ENCODE measurements at regions not wholly inside any gene's neighbourhood (a gene's known extent, or its start where the extent isn't known, plus 50 kb on each side); places are given as distances from the start of the nearest gene placed in this dataset.

DNA sequence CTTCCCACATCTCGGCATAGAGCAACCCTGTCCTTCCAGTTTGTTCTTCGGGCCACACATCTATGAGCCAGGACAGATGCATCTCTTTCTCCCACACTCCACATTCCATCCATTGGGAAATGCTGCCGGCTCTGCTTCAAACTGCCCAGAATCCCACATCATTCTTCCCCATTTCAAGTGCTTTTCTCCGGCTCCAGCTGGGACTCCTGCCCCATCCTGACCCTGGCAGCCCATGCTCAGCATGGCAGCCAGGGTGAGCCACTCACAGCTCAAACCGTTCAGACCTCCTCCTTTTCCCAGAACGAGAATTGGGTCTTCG is 132.8 kb upstream of the SDK2 start:
- TF ChIP-seq RHOXF2B (CRISPR knock-in tag; conservative IDR thresholded peaks at IDR 0.05) (no peak), POLR2B (IDR thresholded peaks at IDR 0.05; ENCODE audit: low read depth, partially characterized antibody) (no peak), SREBF1 (IDR thresholded peaks at IDR 0.05; ENCODE audit: borderline replicate concordance, low read depth, low read length) (no peak), POLR2AphosphoS2 (IDR thresholded peaks at IDR 0.05; ENCODE audit: low read length) (no peak), POLR2A (conservative IDR thresholded peaks at IDR 0.05) (no peak), MBD2 (IDR thresholded peaks at IDR 0.05; ENCODE audit: borderline replicate concordance, low read depth) (no peak), SP2 (IDR thresholded peaks at IDR 0.05; ENCODE audit: extremely low read depth, low read depth, low read length, poor library complexity, severe bottlenecking) (no peak), ZNF3 (CRISPR knock-in tag; IDR thresholded peaks at IDR 0.05) (no peak)
- TF ChIP-seq, protein P1, sequence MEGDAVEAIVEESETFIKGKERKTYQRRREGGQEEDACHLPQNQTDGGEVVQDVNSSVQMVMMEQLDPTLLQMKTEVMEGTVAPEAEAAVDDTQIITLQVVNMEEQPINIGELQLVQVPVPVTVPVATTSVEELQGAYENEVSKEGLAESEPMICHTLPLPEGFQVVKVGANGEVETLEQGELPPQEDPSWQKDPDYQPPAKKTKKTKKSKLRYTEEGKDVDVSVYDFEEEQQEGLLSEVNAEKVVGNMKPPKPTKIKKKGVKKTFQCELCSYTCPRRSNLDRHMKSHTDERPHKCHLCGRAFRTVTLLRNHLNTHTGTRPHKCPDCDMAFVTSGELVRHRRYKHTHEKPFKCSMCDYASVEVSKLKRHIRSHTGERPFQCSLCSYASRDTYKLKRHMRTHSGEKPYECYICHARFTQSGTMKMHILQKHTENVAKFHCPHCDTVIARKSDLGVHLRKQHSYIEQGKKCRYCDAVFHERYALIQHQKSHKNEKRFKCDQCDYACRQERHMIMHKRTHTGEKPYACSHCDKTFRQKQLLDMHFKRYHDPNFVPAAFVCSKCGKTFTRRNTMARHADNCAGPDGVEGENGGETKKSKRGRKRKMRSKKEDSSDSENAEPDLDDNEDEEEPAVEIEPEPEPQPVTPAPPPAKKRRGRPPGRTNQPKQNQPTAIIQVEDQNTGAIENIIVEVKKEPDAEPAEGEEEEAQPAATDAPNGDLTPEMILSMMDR (IDR thresholded peaks at IDR 0.05 in 2 of 3, conservative IDR thresholded peaks at IDR 0.05 in 1 of 3; ENCODE audit: insufficient read depth in 2 of 3, low read depth in 1 of 3, low read length in 3 of 3), result no peak
- TF ChIP-seq, protein P2, sequence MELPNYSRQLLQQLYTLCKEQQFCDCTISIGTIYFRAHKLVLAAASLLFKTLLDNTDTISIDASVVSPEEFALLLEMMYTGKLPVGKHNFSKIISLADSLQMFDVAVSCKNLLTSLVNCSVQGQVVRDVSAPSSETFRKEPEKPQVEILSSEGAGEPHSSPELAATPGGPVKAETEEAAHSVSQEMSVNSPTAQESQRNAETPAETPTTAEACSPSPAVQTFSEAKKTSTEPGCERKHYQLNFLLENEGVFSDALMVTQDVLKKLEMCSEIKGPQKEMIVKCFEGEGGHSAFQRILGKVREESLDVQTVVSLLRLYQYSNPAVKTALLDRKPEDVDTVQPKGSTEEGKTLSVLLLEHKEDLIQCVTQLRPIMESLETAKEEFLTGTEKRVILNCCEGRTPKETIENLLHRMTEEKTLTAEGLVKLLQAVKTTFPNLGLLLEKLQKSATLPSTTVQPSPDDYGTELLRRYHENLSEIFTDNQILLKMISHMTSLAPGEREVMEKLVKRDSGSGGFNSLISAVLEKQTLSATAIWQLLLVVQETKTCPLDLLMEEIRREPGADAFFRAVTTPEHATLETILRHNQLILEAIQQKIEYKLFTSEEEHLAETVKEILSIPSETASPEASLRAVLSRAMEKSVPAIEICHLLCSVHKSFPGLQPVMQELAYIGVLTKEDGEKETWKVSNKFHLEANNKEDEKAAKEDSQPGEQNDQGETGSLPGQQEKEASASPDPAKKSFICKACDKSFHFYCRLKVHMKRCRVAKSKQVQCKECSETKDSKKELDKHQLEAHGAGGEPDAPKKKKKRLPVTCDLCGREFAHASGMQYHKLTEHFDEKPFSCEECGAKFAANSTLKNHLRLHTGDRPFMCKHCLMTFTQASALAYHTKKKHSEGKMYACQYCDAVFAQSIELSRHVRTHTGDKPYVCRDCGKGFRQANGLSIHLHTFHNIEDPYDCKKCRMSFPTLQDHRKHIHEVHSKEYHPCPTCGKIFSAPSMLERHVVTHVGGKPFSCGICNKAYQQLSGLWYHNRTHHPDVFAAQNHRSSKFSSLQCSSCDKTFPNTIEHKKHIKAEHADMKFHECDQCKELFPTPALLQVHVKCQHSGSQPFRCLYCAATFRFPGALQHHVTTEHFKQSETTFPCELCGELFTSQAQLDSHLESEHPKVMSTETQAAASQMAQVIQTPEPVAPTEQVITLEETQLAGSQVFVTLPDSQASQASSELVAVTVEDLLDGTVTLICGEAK (IDR thresholded peaks at IDR 0.05), result no peak
- TF ChIP-seq, protein P2 (CRISPR knock-in tag; IDR thresholded peaks at IDR 0.05), result no peak
